Astrocyte of the cerebellum (primary cell): ENCODE measurements at regions not wholly inside any gene's neighbourhood (a gene's known extent, or its start where the extent isn't known, plus 50 kb on each side); places are given as distances from the start of the nearest gene placed in this dataset.

Experiments used
- DNase-seq: peaks from one replicate; pipeline ENCODE4 v3.0.0-alpha.2; 2011; ENCODE audit warnings: low read depth
- H3K4me3 ChIP-seq: 2 replicates; pipeline ENCODE4 v1.5.1; 2011; ENCODE audit warnings: mild to moderate bottlenecking, low read depth, low read length, moderate library complexity
- in situ Hi-C: cut with HindIII; loops from 2 replicates; pipeline ENCODE4 v1.10.0; 2017; ENCODE audit warnings: low sequenced_read_pairs
- TF ChIP-seq, protein P1 (sequence below): IDR thresholded peaks from 2 replicates; pipeline ENCODE4 v1.5.1; 2012; ENCODE audit warnings: low read length, low read depth, moderate library complexity, mild to moderate bottlenecking; ENCODE audit errors: missing control alignments

GRCh38 chr10:2641028-2641427, 426.3 kb upstream of the PFKP start:
- no peak for DNase-seq
- in situ Hi-C loops, result loop anchor here (5.0 kb wide), 1 partner anchor 46 kb away; no protein-coding TSS in a partner anchor
- TF ChIP-seq, protein P1, sequence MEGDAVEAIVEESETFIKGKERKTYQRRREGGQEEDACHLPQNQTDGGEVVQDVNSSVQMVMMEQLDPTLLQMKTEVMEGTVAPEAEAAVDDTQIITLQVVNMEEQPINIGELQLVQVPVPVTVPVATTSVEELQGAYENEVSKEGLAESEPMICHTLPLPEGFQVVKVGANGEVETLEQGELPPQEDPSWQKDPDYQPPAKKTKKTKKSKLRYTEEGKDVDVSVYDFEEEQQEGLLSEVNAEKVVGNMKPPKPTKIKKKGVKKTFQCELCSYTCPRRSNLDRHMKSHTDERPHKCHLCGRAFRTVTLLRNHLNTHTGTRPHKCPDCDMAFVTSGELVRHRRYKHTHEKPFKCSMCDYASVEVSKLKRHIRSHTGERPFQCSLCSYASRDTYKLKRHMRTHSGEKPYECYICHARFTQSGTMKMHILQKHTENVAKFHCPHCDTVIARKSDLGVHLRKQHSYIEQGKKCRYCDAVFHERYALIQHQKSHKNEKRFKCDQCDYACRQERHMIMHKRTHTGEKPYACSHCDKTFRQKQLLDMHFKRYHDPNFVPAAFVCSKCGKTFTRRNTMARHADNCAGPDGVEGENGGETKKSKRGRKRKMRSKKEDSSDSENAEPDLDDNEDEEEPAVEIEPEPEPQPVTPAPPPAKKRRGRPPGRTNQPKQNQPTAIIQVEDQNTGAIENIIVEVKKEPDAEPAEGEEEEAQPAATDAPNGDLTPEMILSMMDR, result no peak
- H3K4me3 ChIP-seq, result no peak overlapping the region

DNA sequence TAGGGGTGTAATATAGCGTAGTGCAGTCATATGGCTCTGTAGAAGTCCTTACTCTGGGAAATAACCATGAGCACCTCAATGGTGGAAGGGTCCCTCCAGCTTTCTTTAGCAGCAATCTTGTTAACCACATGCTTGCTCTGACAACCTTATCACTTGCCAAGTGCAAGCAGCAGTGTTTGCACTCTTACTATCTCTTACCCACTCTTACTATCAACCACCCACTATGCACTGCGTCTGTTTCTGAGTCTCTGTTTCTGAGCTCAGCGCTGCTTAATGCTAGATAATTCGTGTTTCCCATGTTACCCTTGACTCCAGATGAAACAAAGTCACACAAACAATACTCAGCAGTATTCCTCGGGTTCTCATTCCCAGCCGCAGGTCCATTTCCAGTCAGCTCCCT, 433.7 kb upstream of the PFKP start:
- TF ChIP-seq, protein P1, result no peak
- no peak overlapping the region for H3K4me3 ChIP-seq
- no peak for DNase-seq
- in situ Hi-C loops, result no loop called here

- no peak for DNase-seq
- in situ Hi-C loops, result no loop called here
- H3K4me3 ChIP-seq, result no peak overlapping the region
- TF ChIP-seq, protein P1, result no peak
These were observed 435.7 kb upstream of the PFKP start for GRCh38 chr10:2631557-2632205.

DNA sequence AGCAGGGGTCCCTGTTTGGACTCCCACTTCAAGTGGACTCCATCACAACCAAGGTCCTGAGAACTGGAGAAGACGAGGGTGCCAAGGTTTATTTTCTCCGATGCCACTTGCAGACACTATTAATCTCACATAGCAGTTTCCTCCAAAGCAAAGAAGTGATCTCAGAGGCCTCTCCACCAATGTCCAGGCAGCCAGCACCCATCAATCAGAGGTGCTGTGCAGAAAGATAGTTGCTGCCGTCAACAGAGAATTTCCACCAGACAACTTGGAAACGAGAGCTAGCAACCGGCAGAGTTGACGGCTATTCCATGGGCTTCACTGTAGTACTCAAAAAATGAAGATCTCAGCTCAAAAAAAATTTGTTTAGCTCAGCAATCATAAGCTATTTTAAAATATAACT, 438.6 kb upstream of the PFKP start:
- no peak overlapping the region for H3K4me3 ChIP-seq
- DNase-seq, result no peak
- TF ChIP-seq, protein P1, result no peak
- in situ Hi-C loops, result no loop called here

DNA sequence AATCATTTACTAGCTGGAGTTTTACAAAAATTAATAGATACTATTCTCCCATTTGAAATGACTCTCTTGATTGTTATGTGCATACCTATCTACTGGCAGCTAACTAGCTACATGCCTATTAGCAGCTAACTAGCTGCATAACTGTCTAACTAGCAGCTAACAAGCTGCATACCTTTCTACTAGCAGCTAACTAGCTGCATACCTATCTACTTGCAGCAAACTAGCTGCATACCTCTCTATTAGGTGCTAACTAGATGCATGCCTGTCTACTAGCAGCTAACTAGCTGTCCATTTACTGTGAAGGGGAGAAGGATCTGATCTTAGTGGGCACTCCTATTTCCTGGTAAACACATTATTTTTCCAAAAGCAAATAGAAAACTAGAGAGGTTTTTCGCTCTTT, 439.4 kb upstream of the PFKP start:
- in situ Hi-C loops, result no loop called here
- DNase-seq, result no peak

DNA sequence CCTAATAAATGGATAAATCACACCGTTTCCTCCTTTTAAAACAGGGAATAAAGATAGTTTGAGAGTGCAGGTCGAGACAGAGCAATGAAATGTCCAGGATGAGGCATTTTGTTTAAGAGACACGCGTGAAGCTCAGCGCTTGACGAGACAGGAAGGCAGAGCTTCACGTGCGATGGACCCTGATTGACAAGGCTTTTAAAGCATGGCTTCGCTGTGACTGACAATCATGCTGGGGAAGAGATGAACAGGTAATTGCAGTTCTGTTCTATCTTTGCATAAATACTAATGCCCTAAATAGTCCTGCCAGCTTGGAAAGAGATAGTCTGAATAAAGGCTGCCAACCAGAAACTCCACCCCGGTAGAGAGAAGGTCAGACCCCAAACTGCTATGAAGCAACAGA, 442.3 kb upstream of the PFKP start:
- DNase-seq, result no peak
- TF ChIP-seq, protein P1, result no peak
- in situ Hi-C loops, result no loop called here
- no peak overlapping the region for H3K4me3 ChIP-seq

More for the DNA sequence above, 439.4 kb upstream of the PFKP start:
- TF ChIP-seq, protein P1, result no peak
- no peak overlapping the region for H3K4me3 ChIP-seq
